HepG2 (cell line): ENCODE measurements at regions not wholly inside any gene's neighbourhood (a gene's known extent, or its start where the extent isn't known, plus 50 kb on each side); places are given as distances from the start of the nearest gene placed in this dataset.

Source experiments
- MAZ ChIP-seq, 2 experiments: sonication (generic) in 1 of 2; formaldehyde crosslinking in 1 of 2; IDR thresholded peaks; 2 replicates each; pipeline versions ENCODE4 v1.5.0 to v1.6.1; 2012 to 2020; ENCODE audit warnings: low read depth in 2 of 2, mild to moderate bottlenecking in 2 of 2, borderline replicate concordance in 1 of 2, improper control_type of control experiment in 1 of 2, low read length in 1 of 2, missing genetic modification reagents in 1 of 2, moderate library complexity in 1 of 2
- TAF15 ChIP-seq: fragments of 200-400 bp; formaldehyde crosslinking; IDR thresholded peaks from one replicate; pipeline ENCODE4 v1.6.1; 2018; ENCODE audit warnings: mild to moderate bottlenecking, low read depth, low read length; ENCODE audit not compliant: poor library complexity, severe bottlenecking
- THRA ChIP-seq: sonication (generic); formaldehyde crosslinking; IDR thresholded peaks from 2 replicates; pipeline ENCODE4 v1.4.0; 2020; ENCODE audit warnings: missing genetic modification reagents, borderline replicate concordance
- ZNF121 ChIP-seq: sonication (generic); formaldehyde crosslinking; IDR thresholded peaks from 2 replicates; pipeline ENCODE4 v1.5.0; 2020; ENCODE audit warnings: mild to moderate bottlenecking, missing genetic modification reagents
- ZNF362 ChIP-seq: sonication (generic); formaldehyde crosslinking; IDR thresholded peaks from 2 replicates; pipeline ENCODE4 v1.4.0; 2020; ENCODE audit warnings: missing genetic modification reagents, mild to moderate bottlenecking, borderline replicate concordance
- ZNF644 ChIP-seq: IDR thresholded peaks from 2 replicates; pipeline ENCODE4 v1.6.1; 2016; ENCODE audit warnings: low read depth
- TF ChIP-seq, protein P1 (sequence below): sonication (generic); formaldehyde crosslinking; IDR thresholded peaks from 2 replicates; pipeline ENCODE4 v1.5.0; 2020; ENCODE audit warnings: mild to moderate bottlenecking, missing genetic modification reagents, moderate library complexity

- TF ChIP-seq ZNF121 (CRISPR knock-in tag) = no peak
- TF ChIP-seq ZNF644 (CRISPR knock-in tag) = no peak
- no peak for TF ChIP-seq ZNF362
- TF ChIP-seq TAF15 = no peak
- TF ChIP-seq, protein P1, sequence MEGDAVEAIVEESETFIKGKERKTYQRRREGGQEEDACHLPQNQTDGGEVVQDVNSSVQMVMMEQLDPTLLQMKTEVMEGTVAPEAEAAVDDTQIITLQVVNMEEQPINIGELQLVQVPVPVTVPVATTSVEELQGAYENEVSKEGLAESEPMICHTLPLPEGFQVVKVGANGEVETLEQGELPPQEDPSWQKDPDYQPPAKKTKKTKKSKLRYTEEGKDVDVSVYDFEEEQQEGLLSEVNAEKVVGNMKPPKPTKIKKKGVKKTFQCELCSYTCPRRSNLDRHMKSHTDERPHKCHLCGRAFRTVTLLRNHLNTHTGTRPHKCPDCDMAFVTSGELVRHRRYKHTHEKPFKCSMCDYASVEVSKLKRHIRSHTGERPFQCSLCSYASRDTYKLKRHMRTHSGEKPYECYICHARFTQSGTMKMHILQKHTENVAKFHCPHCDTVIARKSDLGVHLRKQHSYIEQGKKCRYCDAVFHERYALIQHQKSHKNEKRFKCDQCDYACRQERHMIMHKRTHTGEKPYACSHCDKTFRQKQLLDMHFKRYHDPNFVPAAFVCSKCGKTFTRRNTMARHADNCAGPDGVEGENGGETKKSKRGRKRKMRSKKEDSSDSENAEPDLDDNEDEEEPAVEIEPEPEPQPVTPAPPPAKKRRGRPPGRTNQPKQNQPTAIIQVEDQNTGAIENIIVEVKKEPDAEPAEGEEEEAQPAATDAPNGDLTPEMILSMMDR (CRISPR knock-in tag) = no peak
- no peak for TF ChIP-seq MAZ (IDR thresholded peaks at IDR 0.05; ENCODE audit: borderline replicate concordance, low read depth, low read length)
- no peak for TF ChIP-seq MAZ (CRISPR knock-in tag; IDR thresholded peaks at IDR 0.05; ENCODE audit: low read depth)
- TF ChIP-seq THRA (CRISPR knock-in tag) = no peak
Observed at GRCh38 chr15:37695719-37696118, 238.7 kb upstream of the TMCO5A start.
